Activated CD4-positive, alpha-beta T cell treated with anti-CD3 and anti-CD28 coated beads, Interleukin-2, Interleukin-4, amounts not matched to agents 100 ng/mL and 50 ng/mL, durations not matched to agents 16 hours and 8 hours (primary cell): ENCODE measurements at regions not wholly inside any gene's neighbourhood (a gene's known extent, or its start where the extent isn't known, plus 50 kb on each side); places are given as distances from the start of the nearest gene placed in this dataset.
"Not testable (repeated sequence)": the region's sequence is repeated elsewhere in the genome, so short reads cannot be mapped to it uniquely, and the experiment has no call there.

Experiments used
- DNase-seq: peaks from one replicate; pipeline ENCODE4 v3.0.0-alpha.2; 2020; ENCODE audit warnings: low spot score

DNA sequence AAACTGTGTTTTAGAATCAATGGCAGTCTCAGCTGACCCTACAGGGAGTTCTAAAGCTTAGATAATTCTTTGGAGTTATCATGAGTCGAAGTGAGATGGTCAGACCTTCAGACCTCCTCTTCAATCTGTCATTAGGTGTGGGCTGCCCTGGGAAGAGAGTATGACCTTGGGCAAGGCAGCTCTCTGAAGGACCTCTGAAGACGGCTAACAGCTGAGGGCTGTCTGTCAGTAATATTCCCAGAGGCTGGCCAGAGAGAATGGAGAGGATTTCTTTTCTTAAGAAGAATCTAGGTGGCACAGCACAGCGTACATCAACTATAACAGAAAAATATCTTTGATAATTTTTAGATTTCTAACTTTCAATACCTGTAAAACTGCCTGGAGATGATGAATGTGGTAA is 379.4 kb downstream of the ZNF674 start:
- no peak for DNase-seq

DNA sequence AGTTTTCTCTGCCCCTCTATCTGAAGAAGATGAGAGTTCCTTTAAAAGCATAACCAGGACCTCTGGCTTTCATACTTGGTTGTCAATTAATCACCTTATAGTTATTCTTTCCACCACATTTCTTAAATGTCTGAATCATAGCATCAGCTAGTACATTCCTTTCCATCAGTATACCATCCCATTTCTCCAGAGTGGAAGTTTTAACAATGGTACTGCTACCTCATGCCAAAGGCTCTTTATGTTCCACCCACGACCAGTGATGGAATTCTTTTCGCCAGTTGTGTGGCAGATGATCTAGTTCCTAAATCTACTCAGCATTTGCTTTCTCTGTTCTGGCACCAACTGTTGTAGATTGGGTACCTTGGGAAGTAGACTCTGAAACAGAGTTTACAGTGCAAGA is 379.8 kb downstream of the ZNF674 start:
- DNase-seq: no peak

DNA sequence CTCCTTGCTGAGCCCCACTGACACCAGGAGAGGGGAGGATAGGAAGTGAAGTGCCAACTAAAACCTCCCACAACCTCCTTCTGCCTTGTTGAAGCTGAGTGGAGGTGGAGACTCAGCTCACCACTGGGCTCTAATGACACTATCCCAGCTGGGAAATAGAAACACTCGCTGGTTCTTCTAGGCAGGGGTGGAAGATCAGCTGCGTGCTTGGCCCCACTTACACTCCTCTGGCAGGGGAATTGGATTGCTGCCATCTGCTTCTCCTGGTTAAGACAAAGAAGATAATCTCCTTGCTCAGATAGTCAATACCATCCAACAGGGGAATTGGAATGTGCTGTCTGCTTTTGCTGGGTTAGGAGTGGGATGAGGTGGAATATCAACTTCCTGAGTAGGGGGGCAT is 392.5 kb downstream of the ZNF674 start:
- no peak for DNase-seq

DNA sequence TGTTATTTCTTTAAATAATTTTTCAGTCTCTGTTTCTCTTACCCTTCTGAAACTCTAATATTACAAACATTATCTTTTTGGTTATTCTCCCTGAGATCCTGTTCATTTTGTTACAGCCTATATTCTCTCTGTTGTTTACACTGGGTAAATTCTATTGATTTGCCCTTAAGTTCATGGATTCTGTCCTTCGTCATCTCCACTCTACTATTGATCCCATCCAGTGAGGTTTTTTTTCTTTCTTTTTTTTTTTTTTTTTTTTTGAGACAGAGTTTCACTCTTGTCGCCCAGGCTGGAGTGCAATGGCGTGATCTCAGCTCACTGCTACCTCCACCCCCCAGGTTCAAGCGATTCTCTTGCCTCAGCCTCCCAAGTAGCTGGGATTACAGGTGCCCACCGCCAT is 393.9 kb downstream of the ZNF674 start:
- not testable (repeated sequence) for DNase-seq

DNA sequence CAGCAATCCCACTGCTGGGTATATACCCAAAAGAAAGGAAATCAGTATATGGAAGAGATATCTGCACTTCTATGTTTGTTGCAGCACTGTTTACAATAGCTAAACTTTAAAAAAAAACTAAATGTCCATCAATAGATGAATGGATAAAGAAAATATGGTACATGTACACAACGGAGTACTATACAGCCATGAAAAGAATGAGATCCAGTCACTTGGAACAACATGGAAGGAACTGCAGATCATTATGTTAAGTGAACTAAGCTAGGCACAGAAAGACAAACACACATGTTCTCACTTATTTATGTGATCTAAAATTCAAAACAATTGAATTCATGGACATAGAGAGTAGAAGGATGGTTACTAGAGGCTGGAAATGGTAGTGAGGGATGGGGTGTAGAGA is 400.7 kb downstream of the ZNF674 start:
- DNase-seq: no peak

DNA sequence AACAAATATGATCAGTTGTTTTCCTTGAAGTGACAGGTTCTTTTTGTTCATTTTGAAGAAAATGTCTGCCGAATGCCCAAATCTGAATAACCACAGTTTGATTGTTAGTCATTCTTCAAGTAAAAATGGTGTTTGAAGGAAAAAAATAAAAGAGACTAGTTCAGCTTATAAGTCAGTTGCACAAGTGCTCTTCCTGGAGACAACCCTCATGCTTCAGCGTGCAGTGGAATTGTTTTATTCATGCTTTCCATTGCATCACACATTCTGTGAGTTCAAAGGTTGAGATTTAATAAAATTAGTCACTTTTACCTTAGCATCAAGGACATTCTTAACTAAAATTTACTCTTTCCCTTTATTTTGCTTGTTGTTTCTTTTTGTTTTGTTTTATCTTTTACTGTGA is 404.9 kb downstream of the ZNF674 start:
- no peak for DNase-seq

- DNase-seq: no peak
Measured at GRCh38 chrX:46130247-46130646, 415.0 kb downstream of the ZNF674 start.

GRCh38 chrX:46125111-46125510 is 420.1 kb downstream of the ZNF674 start:
- no peak for DNase-seq

- DNase-seq: no peak
Measured at GRCh38 chrX:46117234-46117633, 428.0 kb downstream of the ZNF674 start.

DNA sequence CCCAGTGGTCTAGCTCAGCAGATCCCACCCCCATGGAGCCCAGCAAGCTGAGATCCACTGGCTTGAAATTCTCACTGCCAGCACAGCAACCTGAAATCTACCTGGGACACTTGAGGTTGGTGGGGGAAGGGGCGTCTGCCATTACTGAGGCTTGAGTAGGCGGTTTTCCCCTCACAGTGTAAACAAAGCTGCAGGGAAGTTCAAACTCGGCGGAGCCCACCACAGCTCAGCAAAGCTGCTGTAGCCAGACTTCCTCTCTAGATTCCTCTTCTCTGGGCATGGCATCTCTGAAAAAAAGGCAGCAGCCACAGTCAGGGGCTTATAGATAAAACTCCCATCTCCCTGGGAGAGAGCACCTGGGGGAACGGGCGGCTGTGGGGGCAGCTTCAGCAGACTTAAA is 457.9 kb downstream of the ZNF674 start:
- not testable (repeated sequence) for DNase-seq

DNA sequence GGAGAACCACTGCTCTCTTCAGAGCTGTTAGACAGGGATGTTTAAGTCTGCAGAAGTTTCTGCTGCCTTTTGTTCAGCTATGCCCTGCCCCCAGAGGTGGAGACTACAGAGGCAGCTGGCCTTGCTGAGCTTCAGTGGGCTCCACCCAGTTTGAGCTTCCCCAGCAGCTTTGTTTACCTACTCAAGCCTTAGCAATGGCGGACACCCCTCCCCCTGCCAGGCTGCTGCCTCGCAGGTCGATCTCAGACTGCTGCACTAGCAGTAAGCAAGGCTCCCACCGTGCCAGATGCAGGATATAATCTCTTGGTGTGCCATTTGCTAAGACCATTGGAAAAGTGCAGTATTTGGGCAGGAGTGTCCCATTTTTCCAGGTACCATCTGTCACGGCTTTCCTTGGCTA is 465.1 kb downstream of the ZNF674 start:
- not testable (repeated sequence) for DNase-seq

- no peak for DNase-seq
Measured at GRCh38 chrX:46072791-46073190, 472.4 kb downstream of the ZNF674 start.

GRCh38 chrX:46072372-46072771 is 472.8 kb downstream of the ZNF674 start:
- DNase-seq: no peak

- DNase-seq: no peak
Measured at GRCh38 chrX:46070421-46070820, 474.8 kb downstream of the ZNF674 start.

DNA sequence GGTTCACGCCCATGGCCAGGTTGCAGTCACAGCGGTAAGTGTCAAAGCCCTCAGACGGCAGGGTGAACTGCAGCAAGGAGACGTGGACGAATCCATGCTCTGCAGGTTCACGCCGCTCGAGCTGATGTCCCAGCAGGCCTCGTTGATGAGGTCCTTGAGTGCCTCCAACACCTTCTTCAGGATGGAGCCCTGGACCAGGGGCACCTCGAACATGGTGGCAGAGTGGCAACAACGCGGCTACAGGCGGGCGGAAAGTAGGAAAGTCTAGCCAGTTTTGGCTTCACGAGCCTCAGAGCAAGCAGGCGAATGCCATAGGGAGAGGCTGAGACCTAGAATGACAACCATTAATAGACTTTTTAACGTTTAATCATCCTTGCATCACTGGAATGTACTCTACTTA is 485.9 kb downstream of the ZNF674 start:
- no peak for DNase-seq

DNA sequence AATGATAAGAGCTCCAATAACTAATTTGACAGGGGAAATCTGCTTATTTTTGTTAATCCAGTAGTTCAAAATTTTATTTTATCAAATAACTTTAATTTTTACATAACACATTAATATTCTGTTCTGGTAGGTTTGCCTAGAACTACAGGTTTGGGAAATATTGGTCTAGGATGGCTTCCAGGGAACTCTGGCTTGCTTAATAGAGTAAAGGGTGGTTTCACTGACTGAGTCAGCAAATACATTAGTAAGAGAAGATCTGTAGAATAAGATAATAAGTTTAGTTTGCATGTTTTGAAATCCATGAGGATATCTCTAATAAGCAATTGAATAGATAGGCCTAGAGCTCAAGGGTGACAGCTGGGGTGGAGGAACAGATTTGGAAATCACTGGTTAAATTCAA is 500.7 kb downstream of the ZNF674 start:
- DNase-seq: no peak

GRCh38 chrX:46040001-46040400 is 505.2 kb downstream of the ZNF674 start:
- DNase-seq: no peak

- no peak for DNase-seq
Measured at GRCh38 chrX:46039526-46039925, 505.7 kb downstream of the ZNF674 start.

DNA sequence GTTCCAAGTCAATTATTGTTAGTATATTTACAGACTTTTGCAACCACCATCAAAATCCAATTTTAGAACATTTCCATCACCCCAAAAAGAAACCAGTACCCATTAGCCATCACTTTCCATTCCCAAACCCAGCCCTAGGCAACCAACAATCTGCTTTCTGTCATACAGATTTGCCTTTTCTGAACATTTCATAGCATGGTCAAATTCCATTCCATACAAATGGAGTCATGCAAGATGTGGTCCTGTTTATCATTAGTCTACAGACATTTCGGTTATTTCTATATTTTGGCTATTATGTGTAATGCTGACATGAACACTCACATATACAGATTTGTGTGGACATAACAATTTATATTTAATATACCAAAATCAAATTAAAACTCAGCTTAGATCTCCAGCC is 508.7 kb downstream of the ZNF674 start:
- DNase-seq: no peak

GRCh38 chrX:46034868-46035267 is 510.4 kb downstream of the ZNF674 start:
- no peak for DNase-seq

DNA sequence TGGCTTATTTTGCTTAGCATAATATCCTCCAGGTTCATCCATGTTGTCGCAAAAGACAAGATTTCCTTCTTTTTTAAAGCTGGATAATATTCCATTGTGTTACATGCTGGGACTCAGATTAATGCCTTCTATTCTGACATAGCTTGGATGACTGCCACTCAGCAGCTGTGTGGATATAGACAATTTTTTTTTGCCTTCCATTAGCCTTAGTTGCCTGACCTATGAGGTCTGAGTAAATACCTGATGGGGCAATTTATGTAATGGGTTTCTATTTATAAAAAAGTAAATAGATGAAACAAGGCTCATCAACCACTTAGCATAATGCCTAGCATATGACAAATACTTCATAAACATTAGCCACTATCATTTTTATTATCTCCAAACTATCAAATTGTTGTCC is 515.4 kb downstream of the ZNF674 start:
- no peak for DNase-seq

DNA sequence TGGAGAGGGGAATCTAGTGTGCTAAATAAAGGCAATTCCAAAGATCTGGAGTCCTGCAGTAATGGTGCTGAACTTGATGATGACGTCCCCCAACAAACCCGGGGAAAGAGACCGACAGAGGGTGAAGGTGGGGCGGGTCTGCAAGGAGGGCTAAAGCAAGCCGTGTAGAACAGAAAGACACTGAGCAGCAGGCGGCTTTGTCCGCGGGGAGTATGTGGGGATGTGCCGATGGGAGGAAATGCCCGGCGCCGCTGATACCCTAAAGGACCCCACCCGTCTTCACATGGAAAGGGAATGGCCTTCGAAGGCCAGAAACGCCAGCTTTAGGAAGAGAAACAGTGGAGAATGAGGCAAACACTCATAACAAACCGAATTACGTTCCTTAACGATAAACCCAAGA is 528.9 kb downstream of the ZNF674 start:
- DNase-seq: no peak

DNA sequence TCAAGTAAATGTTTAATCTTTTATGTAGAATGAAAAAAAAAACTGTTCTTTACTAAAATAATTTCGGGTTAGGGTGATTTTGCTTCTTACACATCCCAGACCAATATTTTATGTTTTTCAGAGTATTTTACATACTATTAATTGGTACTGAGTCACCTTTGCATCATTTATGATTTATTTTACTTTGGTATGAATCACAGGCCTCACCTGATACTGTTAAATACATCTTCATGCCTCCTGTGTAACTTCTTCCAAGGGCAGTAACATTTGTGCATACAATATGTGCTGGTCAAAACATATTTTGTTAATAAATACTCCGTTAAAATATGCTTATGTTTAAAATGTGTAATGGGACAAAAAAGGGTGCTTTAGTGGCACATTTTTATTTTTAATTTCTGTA is 529.6 kb downstream of the ZNF674 start:
- DNase-seq: no peak

DNA sequence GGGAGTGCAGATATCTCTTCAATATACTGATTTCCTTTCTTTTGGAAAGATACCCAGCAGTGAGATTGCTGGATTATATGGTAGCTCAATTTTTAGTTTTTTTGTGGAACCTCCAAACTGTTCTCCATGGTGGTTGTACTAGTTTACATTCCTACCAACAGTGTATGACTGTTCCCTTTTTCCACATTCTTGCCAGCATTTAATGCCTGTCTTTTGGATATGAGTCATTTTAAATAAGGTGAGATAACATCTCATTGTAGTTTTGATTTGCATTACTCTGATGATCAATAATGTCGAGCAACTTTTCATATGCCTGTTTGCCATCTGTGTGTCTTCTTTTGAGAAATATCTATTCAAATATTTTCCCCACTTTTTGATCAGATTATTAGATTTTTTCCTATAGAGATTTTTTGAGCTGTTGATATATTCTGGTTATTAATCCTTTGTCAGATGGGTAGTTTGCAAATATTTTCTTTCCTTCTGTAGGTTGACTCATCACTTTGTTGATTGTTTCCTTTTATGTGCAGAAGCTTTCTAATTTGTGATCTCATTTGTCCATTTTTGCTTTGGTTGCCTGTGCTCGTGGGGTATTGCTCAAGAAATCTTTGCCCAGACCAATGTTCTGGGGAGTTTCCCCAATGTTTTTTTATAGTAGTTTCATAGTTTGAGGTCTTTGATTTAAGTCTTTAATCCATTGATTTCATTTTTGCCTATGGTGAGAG is 552.7 kb downstream of the ZNF674 start:
- DNase-seq: no peak

GRCh38 chrX:45986971-45987370 is 558.2 kb downstream of the ZNF674 start:
- DNase-seq: no peak
